Duodenal mucosa (tissue), 2 donors: ENCODE measurements at regions not wholly inside any gene's neighbourhood (a gene's known extent, or its start where the extent isn't known, plus 50 kb on each side); places are given as distances from the start of the nearest gene placed in this dataset.
A peak's percentile ranks its signal among the peaks of the same experiment; 100 is the strongest.
"Not testable (repeated sequence)": the region's sequence is repeated elsewhere in the genome, so short reads cannot be mapped to it uniquely, and the experiment has no call there.

Source experiments
- H3K27ac ChIP-seq: one replicate; pipeline ENCODE4 v1.7.0; 2013; ENCODE audit warnings: low read depth, low read length
- H3K27me3 ChIP-seq, 2 donors: one replicate each; pipeline ENCODE4 v1.7.0; 2013; ENCODE audit warnings: low read length in 2 of 2, control low read depth in 1 of 2; ENCODE audit not compliant: insufficient read depth in 2 of 2, control insufficient read depth in 1 of 2
- H3K36me3 ChIP-seq, 2 donors: one replicate each; pipeline ENCODE4 v1.7.0; 2013; ENCODE audit warnings: low read length in 2 of 2, control low read depth in 1 of 2; ENCODE audit not compliant: insufficient read depth in 2 of 2, control insufficient read depth in 1 of 2
- H3K4me1 ChIP-seq, 2 donors: one replicate each; pipeline ENCODE4 v1.7.0; 2013; ENCODE audit warnings: low read length in 2 of 2, control low read depth in 1 of 2; ENCODE audit not compliant: insufficient read depth in 2 of 2, control insufficient read depth in 1 of 2
- H3K4me3 ChIP-seq, 2 donors: one replicate each; pipeline ENCODE4 v1.7.0; 2013; ENCODE audit warnings: low read length in 2 of 2, low read depth in 1 of 2
- H3K9ac ChIP-seq, 2 donors: one replicate each; pipeline ENCODE4 v1.7.0; 2013; ENCODE audit warnings: low read length in 2 of 2, low read depth in 1 of 2
- H3K9me3 ChIP-seq, 2 donors: one replicate each; pipeline ENCODE4 v1.7.0; 2013; ENCODE audit warnings: low read length in 2 of 2, control low read depth in 1 of 2; ENCODE audit not compliant: control insufficient read depth in 1 of 2

DNA sequence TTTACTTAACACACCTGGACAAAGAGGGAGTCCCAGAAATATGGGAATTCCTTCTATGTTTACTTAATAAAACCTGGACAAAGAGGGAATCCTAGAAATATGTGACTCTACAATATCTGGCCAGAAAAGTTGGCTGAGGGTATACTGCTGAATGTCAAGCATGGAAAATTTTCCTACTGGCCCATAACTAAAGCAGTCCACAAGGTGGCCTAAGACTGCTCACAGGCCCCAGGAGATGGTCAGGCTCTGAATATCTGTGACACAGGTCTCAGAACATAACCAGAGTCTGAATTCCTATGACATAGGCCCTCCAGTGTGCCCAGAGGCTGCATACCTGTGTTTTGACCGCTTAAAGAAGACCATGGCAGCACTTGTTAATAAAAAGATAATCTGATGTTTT, 578.2 kb upstream of the NRSN1 start:
- Histone ChIP-seq H3K27ac (no peak overlapping the region), H3K36me3 (no peaks in the 10 kb centered on the region), H3K9ac (no peak overlapping the region), H3K9me3 (no peaks in the 10 kb centered on the region), H3K4me1 (no peaks in the 10 kb centered on the region), H3K27me3 (no peaks in the 10 kb centered on the region), H3K4me3 (no peak overlapping the region)

GRCh38 chr6:23554953-23555352, 571.1 kb upstream of the NRSN1 start:
- not testable (repeated sequence) for H3K27ac ChIP-seq, H3K27me3 ChIP-seq, H3K4me3 ChIP-seq, H3K9me3 ChIP-seq, H3K36me3 ChIP-seq, H3K4me1 ChIP-seq, H3K9ac ChIP-seq

DNA sequence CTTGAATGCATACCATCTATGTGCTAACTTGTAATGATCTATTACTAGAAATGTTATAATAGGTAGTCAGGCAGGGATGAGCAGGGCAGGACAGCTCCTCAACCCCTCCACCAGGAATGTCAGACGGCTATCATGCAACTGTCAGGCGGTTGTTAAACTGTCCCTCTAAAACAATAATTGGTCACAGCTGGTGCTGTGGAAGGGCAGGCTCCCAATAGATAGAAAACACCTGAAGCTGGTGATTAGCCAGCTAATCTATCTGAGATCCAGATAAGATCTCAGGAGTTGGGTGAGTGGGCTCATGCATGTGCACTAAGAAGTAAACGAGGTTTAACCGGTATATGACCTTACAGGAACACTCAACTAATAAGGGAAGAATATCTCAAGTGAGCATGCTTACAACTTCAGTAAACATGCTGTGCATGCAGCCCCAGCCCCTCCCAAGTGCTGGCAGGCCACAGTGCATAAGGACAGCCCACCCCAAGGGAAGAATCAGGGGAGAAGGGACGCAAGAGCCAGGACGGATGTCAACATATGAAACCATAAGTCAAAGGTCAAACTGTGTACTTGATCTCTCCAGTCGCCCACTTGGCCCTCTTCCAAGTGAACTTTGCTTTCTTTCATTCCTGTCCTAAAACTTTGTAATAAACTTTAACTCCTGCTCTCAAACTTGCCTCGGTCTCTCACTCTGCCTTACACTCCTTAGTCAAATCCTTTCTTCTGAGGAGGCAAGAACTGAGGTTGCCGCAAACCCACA, 566.2 kb upstream of the NRSN1 start:
- Histone ChIP-seq H3K4me1 (peaks cover 9 to 10% of the 10 kb centered on the region in 2 donors), H3K27me3 (no peaks in the 10 kb centered on the region), H3K36me3 (no peaks in the 10 kb centered on the region), H3K9ac (no peak overlapping the region), H3K27ac (no peak overlapping the region), H3K9me3 (peaks cover 6 to 8% of the 10 kb centered on the region in 2 donors), H3K4me3 (peak overlapping the region in 1 of 2 donors; percentile 29)

GRCh38 chr6:23561732-23562131, 564.3 kb upstream of the NRSN1 start:
- no peak overlapping the region for H3K9ac ChIP-seq
- peaks cover 6 to 8% of the 10 kb centered on the region in 2 donors for H3K9me3 ChIP-seq
- no peak overlapping the region for H3K27ac ChIP-seq
- H3K4me3 ChIP-seq: no peak overlapping the region
- H3K4me1 ChIP-seq: peaks cover 9 to 10% of the 10 kb centered on the region in 2 donors
- H3K27me3 ChIP-seq: no peaks in the 10 kb centered on the region
- H3K36me3 ChIP-seq: no peaks in the 10 kb centered on the region

GRCh38 chr6:23562554-23562953, 563.5 kb upstream of the NRSN1 start:
- no peak overlapping the region for H3K9ac ChIP-seq
- peaks cover 9 to 10% of the 10 kb centered on the region in 2 donors for H3K4me1 ChIP-seq
- H3K27ac ChIP-seq: no peak overlapping the region
- H3K27me3 ChIP-seq: no peaks in the 10 kb centered on the region
- no peak overlapping the region for H3K4me3 ChIP-seq
- H3K36me3 ChIP-seq: no peaks in the 10 kb centered on the region
- H3K9me3 ChIP-seq: peaks cover 6 to 8% of the 10 kb centered on the region in 2 donors

DNA sequence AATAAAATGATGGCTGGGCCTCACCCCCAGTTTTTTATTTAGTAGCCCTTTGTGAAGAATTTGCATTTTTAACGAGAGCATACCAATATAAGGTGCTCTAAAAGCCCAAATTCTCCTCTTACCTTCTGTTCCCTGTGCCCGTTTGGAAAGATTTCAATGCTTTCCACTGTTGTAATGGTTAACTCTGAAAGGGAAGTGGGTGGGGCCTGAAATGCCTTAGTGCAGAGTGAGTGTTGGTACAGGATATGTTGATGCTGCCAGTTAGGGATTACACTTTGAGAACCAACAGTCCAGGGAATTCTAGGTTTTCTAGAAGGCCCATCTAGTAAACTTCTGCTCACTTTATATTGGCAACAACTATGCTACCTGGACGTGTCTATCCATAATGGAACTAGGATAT, 562.7 kb upstream of the NRSN1 start:
- Histone ChIP-seq H3K4me3 (no peak overlapping the region), H3K27ac (no peak overlapping the region), H3K9me3 (peaks cover 6 to 8% of the 10 kb centered on the region in 2 donors), H3K4me1 (peaks cover 9 to 10% of the 10 kb centered on the region in 2 donors), H3K27me3 (no peaks in the 10 kb centered on the region), H3K36me3 (no peaks in the 10 kb centered on the region), H3K9ac (no peak overlapping the region)

DNA sequence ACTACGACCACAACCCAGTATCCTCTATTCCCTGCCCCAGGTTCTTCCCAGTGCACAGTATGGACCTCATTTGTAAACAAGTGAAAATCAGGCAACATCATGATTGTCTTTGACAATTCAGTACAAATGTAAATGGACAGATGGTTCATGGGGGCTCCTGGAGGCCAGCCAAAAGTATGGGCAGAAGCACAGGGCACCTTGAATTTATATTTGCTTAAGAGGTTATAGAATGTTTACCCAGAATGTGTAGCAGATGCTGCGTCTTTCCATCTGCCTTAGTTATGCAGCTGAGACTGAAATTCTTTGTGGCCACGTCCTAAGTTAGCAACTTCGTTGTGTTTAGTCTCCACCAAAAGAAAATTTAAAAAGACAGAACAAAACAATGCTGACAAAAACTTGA, 559.6 kb upstream of the NRSN1 start:
- Histone ChIP-seq H3K27me3 (no peaks in the 10 kb centered on the region), H3K9me3 (peaks cover 6 to 8% of the 10 kb centered on the region in 2 donors), H3K4me1 (no peaks in the 10 kb centered on the region), H3K4me3 (no peak overlapping the region), H3K36me3 (no peaks in the 10 kb centered on the region), H3K9ac (no peak overlapping the region), H3K27ac (no peak overlapping the region)

- no peak overlapping the region for H3K9ac ChIP-seq
- H3K27ac ChIP-seq: no peak overlapping the region
- H3K4me3 ChIP-seq: no peak overlapping the region
- no peaks in the 10 kb centered on the region for H3K36me3 ChIP-seq
- H3K9me3 ChIP-seq: no peaks in the 10 kb centered on the region
- no peaks in the 10 kb centered on the region for H3K4me1 ChIP-seq
- no peaks in the 10 kb centered on the region for H3K27me3 ChIP-seq
These were observed 557.7 kb upstream of the NRSN1 start for GRCh38 chr6:23568292-23568691.

- H3K4me3 ChIP-seq: no peak overlapping the region
- H3K36me3 ChIP-seq: no peaks in the 10 kb centered on the region
- H3K27ac ChIP-seq: no peak overlapping the region
- H3K4me1 ChIP-seq: peaks cover 0 to 8% of the 10 kb centered on the region in 2 donors
- H3K9me3 ChIP-seq: no peaks in the 10 kb centered on the region
- no peaks in the 10 kb centered on the region for H3K27me3 ChIP-seq
- no peak overlapping the region for H3K9ac ChIP-seq
These were observed 541.8 kb upstream of the NRSN1 start for GRCh38 chr6:23584134-23584763.

DNA sequence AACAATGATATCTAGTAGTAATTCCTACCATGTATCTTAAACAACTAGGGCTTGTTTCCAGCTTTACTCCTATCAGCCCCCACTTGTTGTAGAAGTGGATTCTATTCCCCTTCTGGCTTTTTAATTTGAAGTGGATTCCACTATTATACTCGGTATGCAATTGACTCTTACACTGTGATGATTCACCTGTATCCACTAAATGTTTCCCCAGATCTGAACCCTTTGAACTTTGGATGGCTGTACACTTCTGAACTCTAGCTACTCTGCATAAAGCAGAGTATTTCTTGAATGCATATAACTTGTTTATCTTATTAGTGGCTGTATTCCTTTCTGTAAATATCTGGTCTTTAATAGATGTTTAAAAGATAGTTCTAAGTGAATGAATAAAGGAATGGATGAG, 538.4 kb upstream of the NRSN1 start:
- no peak overlapping the region for H3K4me3 ChIP-seq
- H3K27ac ChIP-seq: no peak overlapping the region
- H3K9me3 ChIP-seq: no peaks in the 10 kb centered on the region
- no peak overlapping the region for H3K9ac ChIP-seq
- no peaks in the 10 kb centered on the region for H3K36me3 ChIP-seq
- no peaks in the 10 kb centered on the region for H3K27me3 ChIP-seq
- peaks cover 0 to 8% of the 10 kb centered on the region in 2 donors for H3K4me1 ChIP-seq
